HG03064 (cell line): ENCODE measurements at regions not wholly inside any gene's neighbourhood (a gene's known extent, or its start where the extent isn't known, plus 50 kb on each side); places are given as distances from the start of the nearest gene placed in this dataset.

Experiments
- ATAC-seq: cut with Tn5 transposase; IDR thresholded peaks from one replicate; pipeline ENCODE4 v1.9.1; 2021; ENCODE audit warnings: low read depth; ENCODE audit not compliant: unreplicated experiment

- ATAC-seq = no peak
These were observed 261.7 kb downstream of the BUD13 start for GRCh38 chr11:116510886-116511650.

GRCh38 chr11:116510166-116510565 is 262.6 kb downstream of the BUD13 start:
- no peak for ATAC-seq

GRCh38 chr11:116509551-116509950 is 263.2 kb downstream of the BUD13 start:
- ATAC-seq = no peak

GRCh38 chr11:116507849-116508695 is 264.7 kb downstream of the BUD13 start:
- no peak for ATAC-seq

GRCh38 chr11:116507016-116507415 is 265.8 kb downstream of the BUD13 start:
- ATAC-seq = no peak

GRCh38 chr11:116506263-116506825 is 266.4 kb downstream of the BUD13 start:
- ATAC-seq = no peak

- ATAC-seq = no peak
These were observed 267.2 kb downstream of the BUD13 start for GRCh38 chr11:116505298-116506262.

- ATAC-seq = no peak
These were observed 268.1 kb downstream of the BUD13 start for GRCh38 chr11:116504541-116505297.

- no peak for ATAC-seq
These were observed 269.3 kb downstream of the BUD13 start for GRCh38 chr11:116503216-116504160.

- no peak for ATAC-seq
These were observed 270.1 kb downstream of the BUD13 start for GRCh38 chr11:116502641-116503061.

- ATAC-seq = no peak
These were observed 271.1 kb downstream of the BUD13 start for GRCh38 chr11:116501728-116502127.

GRCh38 chr11:116500947-116501602 is 271.7 kb downstream of the BUD13 start:
- no peak for ATAC-seq

- ATAC-seq = no peak
These were observed 272.5 kb downstream of the BUD13 start for GRCh38 chr11:116500026-116500946.

GRCh38 chr11:116499396-116500003 is 273.3 kb downstream of the BUD13 start:
- ATAC-seq = no peak

- ATAC-seq = no peak
These were observed 274.6 kb downstream of the BUD13 start for GRCh38 chr11:116498161-116498560.

GRCh38 chr11:116492600-116492999 is 280.2 kb downstream of the BUD13 start:
- no peak for ATAC-seq
